HEK293 (cell line): ENCODE measurements at regions not wholly inside any gene's neighbourhood (a gene's known extent, or its start where the extent isn't known, plus 50 kb on each side); places are given as distances from the start of the nearest gene placed in this dataset.

Experiments used
- CTCF ChIA-PET: fragments of 350-600 bp; formaldehyde crosslinking; extraction: SDS; loops from one replicate; lab custom pipeline; 2021; ENCODE audit warnings: antibody characterized with exemption; lab: Yijun Ruan, JAX
- POLR2A ChIA-PET: fragments of 300-600 bp; formaldehyde crosslinking; extraction: SDS; loops from one replicate; lab custom pipeline; 2020; ENCODE audit warnings: antibody characterized with exemption, inconsistent platforms; lab: Yijun Ruan, JAX
- H3K27ac ChIP-seq: fragments of 200-500 bp; sonication (Bioruptor generic); 2 replicates; pipeline ENCODE4 v1.5.1; 2014; ENCODE audit warnings: low read depth, low read length, control low read depth, inconsistent platforms; ENCODE audit errors: extremely low read depth
- H3K36me3 ChIP-seq, 2 experiments: fragments of 200-500 bp in 1 of 2; sonication (Bioruptor generic) in 1 of 2; 1 replicate in 1 of 2; 2 replicates in 1 of 2; pipeline ENCODE4 v1.5.1; 2014 to 2017; ENCODE audit warnings: inconsistent platforms in 2 of 2, low read length in 2 of 2; ENCODE audit not compliant: control insufficient read depth in 2 of 2, insufficient read depth in 1 of 2
- H3K4me1 ChIP-seq: fragments of 200-500 bp; sonication (Bioruptor generic); 2 replicates; pipeline ENCODE4 v1.5.1; 2014; ENCODE audit warnings: mild to moderate bottlenecking, low read length, inconsistent platforms; ENCODE audit not compliant: control insufficient read depth, insufficient read depth
- H3K4me3 ChIP-seq: 2 replicates; pipeline ENCODE4 v1.5.1; 2011; ENCODE audit warnings: low read depth, mild to moderate bottlenecking, control low read depth, low read length, moderate library complexity
- H3K9me3 ChIP-seq: fragments of 200-500 bp; sonication (Bioruptor generic); 2 replicates; pipeline ENCODE4 v1.5.1; 2014; ENCODE audit warnings: low read depth, low read length, inconsistent platforms; ENCODE audit not compliant: control insufficient read depth, insufficient read depth
- BCL11A ChIP-seq: fragments of 450-650 bp; formaldehyde crosslinking; IDR thresholded peaks from 2 replicates; pipeline ENCODE4 v1.5.1; 2016; ENCODE audit warnings: low read depth, missing biosample characterization, missing genetic modification characterization
- HOXD13 ChIP-seq: sonication (generic); formaldehyde crosslinking; IDR thresholded peaks from 2 replicates; pipeline ENCODE4 v1.8.0; 2022; ENCODE audit warnings: missing genetic modification reagents, borderline replicate concordance
- OVOL3 ChIP-seq: fragments of 450-650 bp; formaldehyde crosslinking; IDR thresholded peaks from 2 replicates; pipeline ENCODE4 v1.5.1; 2016; ENCODE audit warnings: missing biosample characterization, missing genetic modification characterization
- SALL2 ChIP-seq: fragments of 450-650 bp; formaldehyde crosslinking; IDR thresholded peaks from 2 replicates; pipeline ENCODE4 v1.5.0; 2017; ENCODE audit warnings: missing biosample characterization, mild to moderate bottlenecking, missing genetic modification characterization, borderline replicate concordance
- SCRT2 ChIP-seq: fragments of 450-650 bp; formaldehyde crosslinking; IDR thresholded peaks from 2 replicates; pipeline ENCODE4 v1.5.1; 2016; ENCODE audit warnings: missing biosample characterization, missing genetic modification characterization
- TRIM28 ChIP-seq: IDR thresholded peaks from 2 replicates; pipeline ENCODE4 v1.6.1; 2011; ENCODE audit warnings: low read length, control low read depth, borderline replicate concordance
- ZBTB20 ChIP-seq: fragments of 450-650 bp; formaldehyde crosslinking; IDR thresholded peaks from 2 replicates; pipeline ENCODE4 v1.5.1; 2016; ENCODE audit warnings: missing biosample characterization, missing genetic modification characterization
- ZFP69B ChIP-seq: fragments of 450-650 bp; formaldehyde crosslinking; IDR thresholded peaks from 2 replicates; pipeline ENCODE4 v1.5.1; 2016; ENCODE audit warnings: missing biosample characterization, missing genetic modification characterization
- ZNF169 ChIP-seq: fragments of 450-650 bp; formaldehyde crosslinking; IDR thresholded peaks from 2 replicates; pipeline ENCODE4 v1.5.1; 2016; ENCODE audit warnings: missing biosample characterization, missing genetic modification characterization
- ZNF18 ChIP-seq: fragments of 450-650 bp; formaldehyde crosslinking; IDR thresholded peaks from 2 replicates; pipeline ENCODE4 v1.5.1; 2016; ENCODE audit warnings: missing biosample characterization, missing genetic modification characterization
- ZNF2 ChIP-seq: fragments of 450-650 bp; formaldehyde crosslinking; IDR thresholded peaks from 2 replicates; pipeline ENCODE4 v1.5.1; 2016; ENCODE audit warnings: missing biosample characterization, missing genetic modification characterization
- ZNF223 ChIP-seq: fragments of 450-650 bp; formaldehyde crosslinking; IDR thresholded peaks from 2 replicates; pipeline ENCODE4 v1.5.1; 2016; ENCODE audit warnings: missing biosample characterization, missing genetic modification characterization
- ZNF23 ChIP-seq: fragments of 450-650 bp; formaldehyde crosslinking; IDR thresholded peaks from 2 replicates; pipeline ENCODE4 v1.5.1; 2016; ENCODE audit warnings: missing biosample characterization, missing genetic modification characterization, borderline replicate concordance
- ZNF239 ChIP-seq: fragments of 450-650 bp; formaldehyde crosslinking; IDR thresholded peaks from 2 replicates; pipeline ENCODE4 v1.5.1; 2016; ENCODE audit warnings: missing biosample characterization, missing genetic modification characterization
- ZNF274 ChIP-seq, 2 experiments: fragments of 200-500 bp in 1 of 2; fragments of 450-650 bp in 1 of 2; sonication (Bioruptor generic) in 1 of 2; formaldehyde crosslinking in 1 of 2; IDR thresholded peaks; 2 replicates each; pipeline versions ENCODE4 v1.5.1 to v1.6.1; 2014 to 2016; ENCODE audit warnings: borderline replicate concordance in 1 of 2, inconsistent platforms in 1 of 2, low read length in 1 of 2, missing biosample characterization in 1 of 2, missing genetic modification characterization in 1 of 2
- ZNF280C ChIP-seq: fragments of 450-650 bp; formaldehyde crosslinking; IDR thresholded peaks from 2 replicates; pipeline ENCODE4 v1.5.1; 2016; ENCODE audit warnings: missing biosample characterization, missing genetic modification characterization
- ZNF311 ChIP-seq: fragments of 450-650 bp; formaldehyde crosslinking; IDR thresholded peaks from 2 replicates; pipeline ENCODE4 v1.5.1; 2017; ENCODE audit warnings: missing biosample characterization, missing genetic modification characterization, borderline replicate concordance
- ZNF391 ChIP-seq: fragments of 450-650 bp; formaldehyde crosslinking; IDR thresholded peaks from 2 replicates; pipeline ENCODE4 v1.5.1; 2016; ENCODE audit warnings: low read depth, missing biosample characterization, missing genetic modification characterization, borderline replicate concordance
- ZNF510 ChIP-seq: fragments of 450-650 bp; formaldehyde crosslinking; IDR thresholded peaks from 2 replicates; pipeline ENCODE4 v1.5.1; 2018; ENCODE audit warnings: mild to moderate bottlenecking, missing genetic modification characterization, missing biosample characterization; ENCODE audit not compliant: insufficient replicate concordance
- ZNF571 ChIP-seq: fragments of 450-650 bp; formaldehyde crosslinking; IDR thresholded peaks from 2 replicates; pipeline ENCODE4 v1.5.0; 2017; ENCODE audit warnings: missing biosample characterization, missing genetic modification characterization
- ZNF623 ChIP-seq: fragments of 450-650 bp; formaldehyde crosslinking; IDR thresholded peaks from 2 replicates; pipeline ENCODE4 v1.5.1; 2016; ENCODE audit warnings: missing biosample characterization, missing genetic modification characterization
- ZNF747 ChIP-seq: fragments of 450-650 bp; formaldehyde crosslinking; IDR thresholded peaks from 2 replicates; pipeline ENCODE4 v1.5.1; 2016; ENCODE audit warnings: missing biosample characterization, missing genetic modification characterization
- ZNF777 ChIP-seq: fragments of 450-650 bp; formaldehyde crosslinking; IDR thresholded peaks from 2 replicates; pipeline ENCODE4 v1.5.1; 2017; ENCODE audit warnings: missing biosample characterization, missing genetic modification characterization, borderline replicate concordance
- ZNF843 ChIP-seq: fragments of 450-650 bp; formaldehyde crosslinking; IDR thresholded peaks from 2 replicates; pipeline ENCODE4 v1.5.1; 2016; ENCODE audit warnings: missing biosample characterization, missing genetic modification characterization
- ZSCAN16 ChIP-seq: fragments of 450-650 bp; formaldehyde crosslinking; IDR thresholded peaks from 2 replicates; pipeline ENCODE4 v1.5.1; 2016; ENCODE audit warnings: missing biosample characterization, missing genetic modification characterization
- TF ChIP-seq, protein P1 (sequence below): fragments of 450-650 bp; formaldehyde crosslinking; IDR thresholded peaks from 2 replicates; pipeline ENCODE4 v1.5.1; 2016; ENCODE audit warnings: missing biosample characterization, missing genetic modification characterization
- TF ChIP-seq, protein P2 (sequence below): fragments of 450-650 bp; formaldehyde crosslinking; IDR thresholded peaks from 2 replicates; pipeline ENCODE4 v1.5.1; 2016; ENCODE audit warnings: missing biosample characterization, missing genetic modification characterization
- TF ChIP-seq, protein P3 (sequence below): sonication (generic); formaldehyde crosslinking; IDR thresholded peaks from 2 replicates; pipeline ENCODE4 v1.8.1; 2022; ENCODE audit warnings: mild to moderate bottlenecking, moderate library complexity, missing genetic modification reagents

GRCh38 chr10:130409331-130409730, 273.1 kb downstream of the GLRX3 start:
- H3K4me1 ChIP-seq = no peaks in the 10 kb centered on the region
- TF ChIP-seq ZBTB20 (tag by site-specific recombination) (no peak), BCL11A (no peak), ZSCAN16 (tag by site-specific recombination) (no peak), SALL2 (tag by site-specific recombination) (no peak), ZNF777 (tag by site-specific recombination) (no peak), ZNF623 (tag by site-specific recombination) (no peak), ZNF223 (tag by site-specific recombination) (no peak), ZNF391 (tag by site-specific recombination) (no peak), ZNF274 (IDR thresholded peaks at IDR 0.05; ENCODE audit: low read length) (no peak), ZNF274 (tag by site-specific recombination; IDR thresholded peaks at IDR 0.05; ENCODE audit: borderline replicate concordance) (no peak), ZNF2 (no peak), ZNF571 (tag by site-specific recombination) (no peak), OVOL3 (no peak), HOXD13 (CRISPR knock-in tag) (no peak), ZNF280C (no peak), ZNF169 (tag by site-specific recombination) (no peak)
- TF ChIP-seq, protein P1, sequence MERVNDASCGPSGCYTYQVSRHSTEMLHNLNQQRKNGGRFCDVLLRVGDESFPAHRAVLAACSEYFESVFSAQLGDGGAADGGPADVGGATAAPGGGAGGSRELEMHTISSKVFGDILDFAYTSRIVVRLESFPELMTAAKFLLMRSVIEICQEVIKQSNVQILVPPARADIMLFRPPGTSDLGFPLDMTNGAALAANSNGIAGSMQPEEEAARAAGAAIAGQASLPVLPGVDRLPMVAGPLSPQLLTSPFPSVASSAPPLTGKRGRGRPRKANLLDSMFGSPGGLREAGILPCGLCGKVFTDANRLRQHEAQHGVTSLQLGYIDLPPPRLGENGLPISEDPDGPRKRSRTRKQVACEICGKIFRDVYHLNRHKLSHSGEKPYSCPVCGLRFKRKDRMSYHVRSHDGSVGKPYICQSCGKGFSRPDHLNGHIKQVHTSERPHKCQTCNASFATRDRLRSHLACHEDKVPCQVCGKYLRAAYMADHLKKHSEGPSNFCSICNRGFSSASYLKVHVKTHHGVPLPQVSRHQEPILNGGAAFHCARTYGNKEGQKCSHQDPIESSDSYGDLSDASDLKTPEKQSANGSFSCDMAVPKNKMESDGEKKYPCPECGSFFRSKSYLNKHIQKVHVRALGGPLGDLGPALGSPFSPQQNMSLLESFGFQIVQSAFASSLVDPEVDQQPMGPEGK (tag by site-specific recombination) = no peak
- TF ChIP-seq, all 188 proteins: peak for 0
- Histone ChIP-seq H3K36me3 (no peaks in the 10 kb centered on the region), H3K9me3 (no peaks in the 10 kb centered on the region; the same call in 1 of the 2 replicates), H3K4me3 (no peak overlapping the region), H3K27ac (no peak overlapping the region)
- ChIA-PET POLR2A (no interaction called here), CTCF (no interaction called here)

DNA sequence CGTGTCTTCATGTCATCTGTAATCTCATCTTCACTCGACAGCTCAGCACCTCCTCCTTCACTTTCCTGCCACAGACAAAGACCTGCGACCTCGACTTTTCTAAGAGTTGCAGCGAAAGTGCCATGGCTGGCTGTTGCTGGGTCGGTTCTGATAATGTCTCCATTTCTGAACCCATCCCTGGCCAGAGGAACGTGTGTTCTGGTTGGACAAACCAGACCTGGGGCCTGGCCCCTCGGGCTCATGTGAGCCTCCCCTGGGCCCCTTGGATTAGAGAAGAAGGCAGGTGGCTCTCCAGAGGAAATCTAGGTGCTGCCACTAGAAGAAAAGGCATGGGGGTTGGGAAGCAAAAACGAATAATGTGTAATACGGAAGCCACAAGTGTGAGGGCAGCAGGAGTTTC, 273.7 kb downstream of the GLRX3 start:
- POLR2A ChIA-PET = no interaction called here
- TF ChIP-seq ZNF2 (no peak), ZNF777 (tag by site-specific recombination) (no peak), ZFP69B (tag by site-specific recombination) (no peak), ZNF18 (tag by site-specific recombination) (no peak), ZNF239 (tag by site-specific recombination) (no peak), BCL11A (no peak), ZNF510 (tag by site-specific recombination) (no peak), TRIM28 (no peak), ZNF23 (tag by site-specific recombination) (no peak), ZNF311 (tag by site-specific recombination) (no peak), ZNF747 (no peak), ZNF843 (tag by site-specific recombination) (no peak), SCRT2 (tag by site-specific recombination) (no peak)
- TF ChIP-seq, protein P2, sequence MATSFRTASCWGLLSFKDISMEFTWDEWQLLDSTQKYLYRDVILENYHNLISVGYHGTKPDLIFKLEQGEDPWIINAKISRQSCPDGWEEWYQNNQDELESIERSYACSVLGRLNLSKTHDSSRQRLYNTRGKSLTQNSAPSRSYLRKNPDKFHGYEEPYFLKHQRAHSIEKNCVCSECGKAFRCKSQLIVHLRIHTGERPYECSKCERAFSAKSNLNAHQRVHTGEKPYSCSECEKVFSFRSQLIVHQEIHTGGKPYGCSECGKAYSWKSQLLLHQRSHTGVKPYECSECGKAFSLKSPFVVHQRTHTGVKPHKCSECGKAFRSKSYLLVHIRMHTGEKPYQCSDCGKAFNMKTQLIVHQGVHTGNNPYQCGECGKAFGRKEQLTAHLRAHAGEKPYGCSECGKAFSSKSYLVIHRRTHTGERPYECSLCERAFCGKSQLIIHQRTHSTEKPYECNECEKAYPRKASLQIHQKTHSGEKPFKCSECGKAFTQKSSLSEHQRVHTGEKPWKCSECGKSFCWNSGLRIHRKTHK (tag by site-specific recombination) = no peak
- TF ChIP-seq, protein P3, sequence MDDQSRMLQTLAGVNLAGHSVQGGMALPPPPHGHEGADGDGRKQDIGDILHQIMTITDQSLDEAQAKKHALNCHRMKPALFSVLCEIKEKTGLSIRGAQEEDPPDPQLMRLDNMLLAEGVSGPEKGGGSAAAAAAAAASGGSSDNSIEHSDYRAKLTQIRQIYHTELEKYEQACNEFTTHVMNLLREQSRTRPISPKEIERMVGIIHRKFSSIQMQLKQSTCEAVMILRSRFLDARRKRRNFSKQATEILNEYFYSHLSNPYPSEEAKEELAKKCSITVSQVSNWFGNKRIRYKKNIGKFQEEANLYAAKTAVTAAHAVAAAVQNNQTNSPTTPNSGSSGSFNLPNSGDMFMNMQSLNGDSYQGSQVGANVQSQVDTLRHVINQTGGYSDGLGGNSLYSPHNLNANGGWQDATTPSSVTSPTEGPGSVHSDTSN = no peak

More for the DNA sequence above, 273.7 kb downstream of the GLRX3 start:
- Histone ChIP-seq H3K36me3 (no peaks in the 10 kb centered on the region), H3K4me1 (no peaks in the 10 kb centered on the region), H3K4me3 (no peak overlapping the region), H3K9me3 (no peaks in the 10 kb centered on the region; the same call in 1 of the 2 replicates), H3K27ac (no peak overlapping the region)
- CTCF ChIA-PET = no interaction called here
